ENCODE measurements at regions not wholly inside any gene's neighbourhood (a gene's known extent, or its start where the extent isn't known, plus 50 kb on each side); places are given as distances from the start of the nearest gene placed in this dataset.

- no peak for DNase-seq
- no peaks in the 10 kb centered on the region for H3K27me3 ChIP-seq (replicated peaks; ENCODE audit: insufficient read depth)
- no peaks in the 10 kb centered on the region for H4K20me1 ChIP-seq (ENCODE audit: insufficient read depth)
- no peaks in the 10 kb centered on the region for H3K36me3 ChIP-seq (ENCODE audit: low read depth)
- no peak overlapping the region for H3K27ac ChIP-seq
- H3K4me2 ChIP-seq (ENCODE audit: unreplicated experiment) = no peak overlapping the region
- in situ Hi-C loops (cut with MboI) = no loop called here
- H3K79me2 ChIP-seq (ENCODE audit: insufficient read depth) = no peaks in the 10 kb centered on the region
- H3F3A ChIP-seq (ENCODE audit: insufficient read depth) = peaks cover 6% of the 10 kb centered on the region; the same call in 1 of the 2 replicates
- peaks cover 23% of the 10 kb centered on the region for H3K4me1 ChIP-seq (ENCODE audit: insufficient read depth)
- H3K9me3 ChIP-seq (ENCODE audit: low read depth) = no peaks in the 10 kb centered on the region
- 87 to 90% methylated on average over 4 of the region's 4 CpGs for WGBS, 2 experiments (ENCODE audit: low coverage in 1 of 2, low lambda C conversion rate in 2 of 2, missing lambda C conversion rate in 2 of 2)
- TF ChIP-seq EZH2phosphoT487 (IDR thresholded peaks at IDR 0.05; ENCODE audit: insufficient read depth, low read depth) (no peak), EZH2 (IDR thresholded peaks at IDR 0.05; ENCODE audit: insufficient read depth, poor library complexity, severe bottlenecking) (no peak)
- no peak overlapping the region for H3K4me3 ChIP-seq
- no peak overlapping the region for H2AFZ ChIP-seq
- H3K9me2 ChIP-seq (ENCODE audit: insufficient read depth) = no peaks in the 10 kb centered on the region
- H3K9ac ChIP-seq = no peak overlapping the region
These were observed 289.7 kb downstream of the EPHA4 start for GRCh38 chr2:221282386-221282785.

DNA sequence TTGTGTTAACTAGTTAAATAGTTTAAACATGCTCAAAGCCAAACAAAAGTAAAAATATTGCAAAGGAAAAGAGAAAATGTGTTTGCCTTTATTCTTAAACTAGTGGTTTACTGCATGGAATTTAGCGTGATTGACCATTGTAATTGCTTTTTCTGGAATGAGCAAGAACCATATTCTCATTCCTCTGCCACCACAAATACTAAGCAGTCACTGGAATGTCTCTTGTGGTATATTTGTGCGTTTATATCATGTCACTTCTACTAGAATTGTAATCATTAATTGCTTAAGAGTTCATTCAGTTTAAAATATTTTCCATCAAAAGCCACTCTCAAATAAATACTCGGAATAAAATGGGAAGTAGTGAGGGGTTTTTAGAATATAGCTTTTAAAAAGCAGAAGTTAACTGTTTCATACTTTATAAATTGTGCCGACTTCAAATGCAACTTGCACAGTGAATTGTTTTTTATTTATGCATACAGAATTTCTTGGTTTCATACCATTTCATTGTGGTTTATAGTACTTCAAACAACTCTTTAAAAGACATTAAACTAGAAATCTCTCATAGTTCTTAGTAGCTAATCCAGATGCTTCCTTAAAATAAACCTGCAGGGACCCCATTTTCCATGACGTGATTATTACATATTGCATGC lies 288.1 kb downstream of the EPHA4 start:
- in situ Hi-C loops (cut with MboI) = no loop called here
- H2AFZ ChIP-seq = no peak overlapping the region
- no peak overlapping the region for H3K9ac ChIP-seq
- no peaks in the 10 kb centered on the region for H3K9me3 ChIP-seq (ENCODE audit: low read depth)
- DNase-seq = peak; percentile 56
- no peaks in the 10 kb centered on the region for H4K20me1 ChIP-seq (ENCODE audit: insufficient read depth)
- no peaks in the 10 kb centered on the region for H3K79me2 ChIP-seq (ENCODE audit: insufficient read depth)
- 47 to 53% methylated on average over 5 of the region's 5 CpGs for WGBS, 2 experiments (ENCODE audit: low coverage in 1 of 2, low lambda C conversion rate in 2 of 2, missing lambda C conversion rate in 2 of 2)
- peak overlapping the region; percentile 11 for H3K4me2 ChIP-seq (ENCODE audit: unreplicated experiment)
- H3K27ac ChIP-seq = no peak overlapping the region
- H3K4me1 ChIP-seq (ENCODE audit: insufficient read depth) = peaks cover 23% of the 10 kb centered on the region
- no peaks in the 10 kb centered on the region for H3K27me3 ChIP-seq (replicated peaks; ENCODE audit: insufficient read depth)
- no peak overlapping the region for H3K4me3 ChIP-seq
- H3K36me3 ChIP-seq (ENCODE audit: low read depth) = no peaks in the 10 kb centered on the region
- no peaks in the 10 kb centered on the region for H3K9me2 ChIP-seq (ENCODE audit: insufficient read depth)
- TF ChIP-seq EZH2 (IDR thresholded peaks at IDR 0.05; ENCODE audit: insufficient read depth, poor library complexity, severe bottlenecking) = no peak
- TF ChIP-seq EZH2phosphoT487 (IDR thresholded peaks at IDR 0.05; ENCODE audit: insufficient read depth, low read depth) = peak; percentile 78; the same call in 1 of the 2 replicates
- H3F3A ChIP-seq (ENCODE audit: insufficient read depth) = peaks cover 6% of the 10 kb centered on the region; the same call in 1 of the 2 replicates

DNA sequence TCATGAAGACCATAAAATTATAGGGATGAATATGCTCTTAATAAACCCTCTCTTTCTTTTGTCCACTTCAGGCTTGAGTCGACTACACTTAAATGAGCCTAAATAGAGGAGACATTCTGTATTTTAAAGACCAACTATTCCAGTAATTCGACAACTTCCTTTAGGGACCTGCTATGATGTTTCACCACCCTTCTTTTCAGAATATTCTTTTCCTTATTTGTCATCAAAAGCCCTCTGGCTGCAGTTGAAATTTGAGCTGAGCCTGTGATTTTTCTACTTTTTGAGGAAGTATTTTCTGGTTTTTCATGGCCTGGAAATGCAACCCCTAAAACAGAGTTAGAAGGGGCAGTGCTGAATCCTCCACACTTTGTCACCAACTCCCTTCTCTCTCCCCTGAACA lies 287.0 kb downstream of the EPHA4 start:
- WGBS, 2 experiments (ENCODE audit: low coverage in 1 of 2, low lambda C conversion rate in 2 of 2, missing lambda C conversion rate in 2 of 2) = 24 to 35% methylated on average over 2 of the region's 2 CpGs
- H3K9me3 ChIP-seq (ENCODE audit: low read depth) = no peaks in the 10 kb centered on the region
- no peak overlapping the region for H3K4me2 ChIP-seq (ENCODE audit: unreplicated experiment)
- H3K36me3 ChIP-seq (ENCODE audit: low read depth) = no peaks in the 10 kb centered on the region
- no peak overlapping the region for H3K27ac ChIP-seq
- H4K20me1 ChIP-seq (ENCODE audit: insufficient read depth) = no peaks in the 10 kb centered on the region
- H3K9me2 ChIP-seq (ENCODE audit: insufficient read depth) = no peaks in the 10 kb centered on the region
- peaks cover 23% of the 10 kb centered on the region for H3K4me1 ChIP-seq (ENCODE audit: insufficient read depth)
- peak; percentile 14 for DNase-seq
- peaks cover 6% of the 10 kb centered on the region; the same call in 1 of the 2 replicates for H3F3A ChIP-seq (ENCODE audit: insufficient read depth)
- no peak for TF ChIP-seq EZH2 (IDR thresholded peaks at IDR 0.05; ENCODE audit: insufficient read depth, poor library complexity, severe bottlenecking)
- no peak for TF ChIP-seq EZH2phosphoT487 (IDR thresholded peaks at IDR 0.05; ENCODE audit: insufficient read depth, low read depth)
- no peak overlapping the region for H3K9ac ChIP-seq
- no peak overlapping the region; the same call in 1 of the 2 replicates for H2AFZ ChIP-seq
- in situ Hi-C loops (cut with MboI) = no loop called here
- no peaks in the 10 kb centered on the region for H3K79me2 ChIP-seq (ENCODE audit: insufficient read depth)
- H3K4me3 ChIP-seq = no peak overlapping the region
- H3K27me3 ChIP-seq (replicated peaks; ENCODE audit: insufficient read depth) = no peaks in the 10 kb centered on the region

DNA sequence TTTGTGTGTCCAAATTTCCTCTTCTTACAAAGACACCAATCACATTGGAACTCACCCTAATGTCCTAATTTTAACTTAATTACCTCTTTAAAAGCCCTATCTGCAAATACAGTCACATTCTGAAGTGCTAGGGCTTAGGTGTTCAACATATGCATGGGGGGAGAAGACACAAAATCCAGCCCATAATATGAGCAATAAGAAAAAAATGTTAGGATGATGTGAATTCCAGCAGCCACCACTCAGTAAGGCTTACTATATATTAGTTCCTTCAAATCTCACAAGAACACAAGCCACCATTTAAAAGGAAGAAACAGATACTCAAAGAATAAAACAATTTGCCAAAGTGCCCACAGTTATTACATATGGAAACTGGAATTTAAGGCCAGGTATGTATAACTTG lies 285.7 kb downstream of the EPHA4 start:
- no peak for DNase-seq
- no peaks in the 10 kb centered on the region for H3K27me3 ChIP-seq (replicated peaks; ENCODE audit: insufficient read depth)
- H3K4me2 ChIP-seq (ENCODE audit: unreplicated experiment) = no peak overlapping the region
- no peak overlapping the region for H3K9ac ChIP-seq
- TF ChIP-seq EZH2phosphoT487 (IDR thresholded peaks at IDR 0.05; ENCODE audit: insufficient read depth, low read depth) (no peak), EZH2 (IDR thresholded peaks at IDR 0.05; ENCODE audit: insufficient read depth, poor library complexity, severe bottlenecking) (no peak)
- in situ Hi-C loops (cut with MboI) = no loop called here
- H3K4me1 ChIP-seq (ENCODE audit: insufficient read depth) = peaks cover 23% of the 10 kb centered on the region
- H3F3A ChIP-seq (ENCODE audit: insufficient read depth) = peaks cover 6% of the 10 kb centered on the region; the same call in 1 of the 2 replicates
- no peaks in the 10 kb centered on the region for H3K36me3 ChIP-seq (ENCODE audit: low read depth)
- H3K79me2 ChIP-seq (ENCODE audit: insufficient read depth) = no peaks in the 10 kb centered on the region
- no peaks in the 10 kb centered on the region for H3K9me3 ChIP-seq (ENCODE audit: low read depth)
- no peak overlapping the region for H3K27ac ChIP-seq
- H2AFZ ChIP-seq = no peak overlapping the region
- H3K9me2 ChIP-seq (ENCODE audit: insufficient read depth) = no peaks in the 10 kb centered on the region
- H4K20me1 ChIP-seq (ENCODE audit: insufficient read depth) = no peaks in the 10 kb centered on the region
- H3K4me3 ChIP-seq = no peak overlapping the region
